ENCODE measurements at regions not wholly inside any gene's neighbourhood (a gene's known extent, or its start where the extent isn't known, plus 50 kb on each side); places are given as distances from the start of the nearest gene placed in this dataset.

GRCh38 chr20:59547596-59547995 lies 56.7 kb upstream of the PHACTR3 start:
- CTCF ChIA-PET: interaction anchor here (1.2 to 6.6 kb wide), 4 partner anchors 8 to 52 kb away, joined by 3 to 36 read pairs (median 15); no protein-coding TSS in a partner anchor
- H3K9ac ChIP-seq: no peak overlapping the region
- no peaks in the 10 kb centered on the region for H3K4me1 ChIP-seq (ENCODE audit: control insufficient read depth in 1 of 2, insufficient read depth in 2 of 2, low read depth in 1 of 2, low read length in 1 of 2)
- H3K79me2 ChIP-seq (ENCODE audit: insufficient read depth): no peaks in the 10 kb centered on the region
- H3K27ac ChIP-seq (ENCODE audit: low read depth in 2 of 2, low read length in 1 of 2): no peak overlapping the region
- no peak overlapping the region for H3K4me2 ChIP-seq
- H3F3A ChIP-seq (replicated peaks; ENCODE audit: insufficient read depth): no peaks in the 10 kb centered on the region
- no peak overlapping the region for H3K4me3 ChIP-seq (ENCODE audit: low read depth in 2 of 2, low read length in 1 of 2)
- H2AFZ ChIP-seq (ENCODE audit: low read depth): no peak overlapping the region
- WGBS (ENCODE audit: low lambda C conversion rate): 47% methylated on average over 4 of the region's 8 CpGs
- no peak for TF ChIP-seq NRF1 (IDR thresholded peaks at IDR 0.05; ENCODE audit: low read depth, low read length)
- no peak for TF ChIP-seq REST (IDR thresholded peaks at IDR 0.05; ENCODE audit: low read depth, low read length)
- no peak for TF ChIP-seq SIN3A (IDR thresholded peaks at IDR 0.05; ENCODE audit: borderline replicate concordance, low read depth, low read length)
- TF ChIP-seq USF2 (IDR thresholded peaks at IDR 0.05; ENCODE audit: borderline replicate concordance, low read depth, low read length): no peak
- TF ChIP-seq FOXJ3 (CRISPR knock-in tag; IDR thresholded peaks at IDR 0.05): no peak
- TF ChIP-seq GATA2 (CRISPR knock-in tag; IDR thresholded peaks at IDR 0.05): no peak
- H3K9me3 ChIP-seq: no peaks in the 10 kb centered on the region
- POLR2A ChIA-PET: no interaction called here
- H4K20me1 ChIP-seq (ENCODE audit: insufficient read depth): no peaks in the 10 kb centered on the region
- no peaks in the 10 kb centered on the region for H3K27me3 ChIP-seq (ENCODE audit: insufficient read depth)
- H3K9me2 ChIP-seq: no peaks in the 10 kb centered on the region
- no peaks in the 10 kb centered on the region for H3K36me3 ChIP-seq (replicated peaks in 1 of 2; ENCODE audit: control insufficient read depth in 1 of 2, insufficient read depth in 2 of 2, low read length in 1 of 2)
- no peak for DNase-seq

Small RNA genes lying in the stretch of these regions (small RNA-seq; reads per million reads assigned to genes)
- 0 reads per million in 7 experiments for gene PIEZO1P1
